HT-29 (cell line): ENCODE measurements at regions not wholly inside any gene's neighbourhood (a gene's known extent, or its start where the extent isn't known, plus 50 kb on each side); places are given as distances from the start of the nearest gene placed in this dataset.

Source experiments
- DNase-seq: peaks from one replicate; pipeline ENCODE4 v3.0.0-alpha.2; 2015; ENCODE audit warnings: low spot score

DNA sequence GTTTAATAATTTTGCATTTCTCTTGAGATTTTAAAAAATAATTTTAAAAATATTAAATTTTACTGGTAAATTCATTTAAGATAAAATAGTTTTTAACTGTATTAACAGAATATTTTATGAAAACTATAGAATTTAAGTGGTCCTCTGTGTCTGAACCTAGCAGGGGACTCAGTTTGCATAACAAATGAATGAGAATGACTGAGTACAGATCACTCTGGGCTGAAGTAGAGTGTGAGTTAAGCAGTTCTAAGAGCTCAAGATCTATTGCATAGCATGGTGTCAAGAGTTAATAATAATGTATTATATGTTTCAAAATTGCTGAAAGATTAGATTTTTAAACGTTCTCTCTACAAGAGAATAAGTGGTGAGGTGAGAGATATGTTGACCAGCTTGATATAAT, 348.3 kb upstream of the SLITRK1 start:
- no peak for DNase-seq

DNA sequence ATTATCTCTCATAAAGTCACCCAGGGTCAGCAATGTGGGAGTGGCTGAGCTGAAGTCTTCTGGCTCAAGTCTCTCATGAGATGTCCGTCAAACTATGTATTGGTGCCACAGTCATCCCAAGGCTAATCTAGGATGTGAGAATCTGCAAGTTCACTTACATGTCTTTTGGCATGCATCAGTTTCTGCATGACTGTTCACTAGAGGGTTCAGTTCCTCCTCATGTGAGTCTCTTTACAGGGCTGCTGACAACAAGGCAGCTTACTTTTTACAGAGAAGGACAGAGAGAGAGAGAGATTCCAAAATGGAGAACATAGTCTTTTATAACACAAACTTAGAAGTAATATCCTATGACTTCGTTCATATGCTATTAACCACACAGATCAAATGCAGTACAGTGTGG, 328.8 kb upstream of the SLITRK1 start:
- DNase-seq: no peak

DNA sequence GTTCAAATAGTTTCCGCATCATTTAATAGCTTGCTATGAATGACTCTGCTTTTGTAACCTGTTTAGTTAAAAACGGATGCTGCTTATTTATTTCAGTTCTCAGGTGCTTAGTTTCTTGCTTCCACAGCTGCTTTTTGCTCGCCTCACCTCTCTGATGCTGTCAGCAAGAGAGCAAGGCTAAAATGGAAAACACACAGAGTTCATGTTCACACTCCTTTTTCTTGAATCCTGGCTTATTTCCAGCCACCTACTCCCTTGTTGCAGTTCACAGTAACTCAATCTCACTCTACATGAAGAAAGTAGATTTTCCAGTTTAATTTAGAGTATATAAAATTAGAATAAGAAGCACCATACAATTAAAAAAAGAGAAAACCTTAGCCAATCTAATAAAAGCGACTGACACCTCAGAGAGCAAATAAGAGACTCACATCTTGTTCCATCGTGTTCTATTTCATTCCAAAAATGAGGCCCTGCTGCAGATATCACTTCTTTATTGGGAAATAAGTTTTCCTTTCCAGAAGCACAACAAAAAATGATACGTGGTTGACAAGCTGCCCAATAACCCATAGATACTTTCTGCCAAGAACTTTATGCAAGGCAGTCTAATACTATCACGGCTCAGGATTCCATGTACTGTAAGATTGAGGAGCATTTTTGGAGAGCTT, 326.1 kb upstream of the SLITRK1 start:
- DNase-seq: no peak

DNA sequence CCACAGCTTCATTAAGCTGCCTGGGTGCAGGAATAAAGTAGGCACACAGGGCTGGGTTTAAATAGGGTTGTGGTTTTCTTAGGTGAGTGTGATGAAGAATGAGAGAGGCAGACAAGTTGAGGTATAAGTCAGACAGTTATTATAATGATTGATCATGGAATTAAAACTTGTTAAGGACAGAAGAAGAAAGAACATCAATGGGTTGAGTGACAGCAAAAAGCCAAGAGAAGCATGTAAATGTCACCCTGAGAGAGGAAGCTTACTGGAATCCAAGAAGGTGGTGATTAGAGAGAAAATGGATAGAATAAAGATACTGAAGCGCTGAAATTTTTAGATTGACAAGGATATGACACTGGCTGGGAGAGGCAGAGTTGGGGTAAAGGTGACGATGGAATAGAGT, 325.2 kb upstream of the SLITRK1 start:
- DNase-seq: no peak

DNA sequence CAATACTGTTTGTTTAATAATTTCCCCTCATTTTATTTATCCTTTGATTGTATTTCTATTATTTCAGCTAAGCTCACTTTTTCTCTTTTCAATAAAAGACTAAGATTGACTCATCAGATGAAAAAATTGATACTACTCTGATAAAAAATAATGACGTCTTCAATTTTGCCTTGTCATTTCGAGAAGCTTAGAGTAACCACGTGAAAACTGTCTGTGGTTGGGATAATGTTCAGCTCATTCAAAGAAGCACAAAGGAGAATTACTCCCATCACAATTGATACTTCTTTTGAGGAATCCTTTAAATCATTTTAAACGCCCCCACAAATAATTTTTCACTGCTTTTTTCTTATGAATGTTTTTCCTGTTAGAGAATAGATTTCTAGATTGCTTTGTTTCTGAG, 318.7 kb upstream of the SLITRK1 start:
- DNase-seq: no peak

DNA sequence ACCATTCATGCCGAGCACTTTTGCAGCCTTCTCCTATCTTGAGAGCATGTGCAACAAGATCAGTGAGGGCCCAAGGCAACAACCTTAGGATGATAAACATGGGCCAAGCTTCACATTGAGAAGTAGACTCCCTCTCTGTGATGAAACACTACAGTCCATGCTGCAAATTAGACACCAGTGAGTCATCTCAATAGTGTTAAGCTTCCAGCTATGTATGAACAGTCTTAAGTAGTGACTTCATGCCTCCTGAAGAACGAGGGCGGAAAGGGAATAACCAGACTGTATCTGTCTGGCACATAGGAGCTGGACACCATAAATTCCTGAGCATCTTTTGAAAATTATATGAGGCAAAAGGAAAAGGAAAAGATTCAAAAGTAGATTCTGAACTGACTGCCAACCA, 309.9 kb upstream of the SLITRK1 start:
- DNase-seq: no peak

DNA sequence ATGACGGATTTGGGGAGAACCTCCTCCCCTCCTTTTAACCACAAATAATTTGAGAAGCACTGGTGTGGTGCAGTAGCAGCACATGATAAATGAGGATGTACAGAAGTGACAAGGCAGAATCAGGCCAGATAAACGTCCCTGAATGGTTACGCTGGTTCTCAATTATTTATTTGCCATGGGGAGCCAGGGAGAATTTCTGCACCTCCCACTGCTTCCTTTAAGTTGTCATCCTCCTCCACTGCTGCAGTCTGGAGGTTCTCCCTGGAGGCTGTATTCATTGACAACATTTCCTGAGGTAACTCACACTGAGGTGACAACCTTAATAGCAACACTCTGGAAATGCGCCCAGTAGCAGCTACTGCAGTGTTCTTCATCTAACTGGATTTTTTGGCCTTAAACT, 308.9 kb upstream of the SLITRK1 start:
- DNase-seq: no peak

DNA sequence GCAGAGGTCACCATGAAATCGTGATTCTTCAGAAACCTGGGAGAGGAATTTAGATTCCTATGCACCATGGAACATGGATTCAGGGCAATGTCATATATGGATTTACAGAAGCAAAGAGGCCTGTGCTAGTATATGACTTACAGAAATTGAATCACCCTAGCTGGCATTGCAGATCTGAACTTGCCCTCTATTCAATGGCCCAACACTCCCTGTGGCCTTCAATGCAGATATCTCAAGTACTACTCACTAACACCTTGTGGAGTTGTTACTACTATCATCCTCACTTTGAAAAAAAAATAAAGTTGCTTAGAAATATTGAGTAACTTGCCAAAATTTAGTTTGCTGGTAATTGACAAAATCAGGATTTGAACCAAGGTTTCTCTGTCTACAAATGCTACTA, 305.4 kb upstream of the SLITRK1 start:
- no peak for DNase-seq

DNA sequence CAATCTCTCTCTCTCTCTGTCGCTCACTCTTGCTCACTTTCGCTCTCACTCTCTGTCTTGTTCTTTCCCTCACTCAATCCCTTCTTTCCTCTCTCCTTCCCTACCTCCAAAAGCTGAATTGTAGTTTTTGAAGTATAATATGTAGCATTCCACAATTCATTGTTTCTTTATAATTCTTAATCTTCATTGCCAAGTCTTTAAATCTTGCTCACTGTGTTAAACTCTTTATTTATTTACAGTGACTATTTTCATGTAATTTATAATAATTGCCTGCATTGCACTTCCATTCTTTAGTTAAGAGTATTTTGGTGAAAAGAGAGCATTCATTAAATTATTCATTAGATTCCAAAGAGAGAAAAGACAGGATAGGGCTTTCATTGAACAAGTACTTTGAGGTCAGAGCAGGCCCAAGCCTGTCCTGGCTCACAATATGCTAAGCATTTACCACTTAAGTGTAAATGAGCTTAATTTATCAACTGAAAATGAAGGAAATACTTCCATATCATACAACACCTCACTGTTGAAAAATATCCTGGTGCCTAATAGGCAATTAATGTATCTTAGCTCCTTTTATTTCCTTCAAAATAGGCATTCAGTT, 257.4 kb upstream of the SLITRK1 start:
- no peak for DNase-seq

DNA sequence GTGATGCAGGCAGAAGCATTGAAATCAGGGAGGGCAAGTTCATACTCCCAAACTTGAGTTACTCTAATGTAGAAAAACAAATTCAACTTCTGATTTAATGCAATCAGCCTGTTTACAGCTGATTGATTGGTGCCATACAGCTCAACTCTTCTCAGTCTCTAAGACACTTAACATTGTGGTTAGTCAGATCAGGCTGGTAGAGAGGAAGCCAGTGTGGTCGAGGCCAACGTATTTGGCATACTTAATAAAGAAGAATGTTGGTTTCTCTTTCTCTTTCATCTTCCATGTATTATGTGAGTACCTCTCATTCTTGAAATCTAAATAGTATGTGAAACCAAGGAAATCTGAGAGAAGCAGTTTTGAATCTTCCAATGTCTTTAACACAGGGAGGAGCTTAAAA, 255.0 kb upstream of the SLITRK1 start:
- no peak for DNase-seq

DNA sequence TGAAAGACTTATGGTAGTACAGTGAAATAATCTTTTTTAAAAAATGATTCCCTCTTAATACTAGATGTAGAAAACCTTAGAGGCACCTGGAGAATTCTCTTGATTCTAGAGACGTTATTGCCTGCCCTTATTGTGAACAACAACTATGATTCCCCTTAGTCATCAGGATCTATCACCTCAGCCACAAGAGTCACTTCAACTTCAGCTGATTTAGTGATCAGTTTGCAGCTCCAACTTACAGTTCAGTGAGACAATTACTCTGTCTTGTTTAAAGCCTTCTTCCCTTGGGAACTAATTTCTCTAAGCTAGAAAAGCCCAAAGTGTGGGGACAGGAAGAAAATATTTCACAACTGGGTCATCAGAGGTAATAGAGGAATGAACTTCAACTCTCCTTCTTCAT, 254.3 kb upstream of the SLITRK1 start:
- DNase-seq: no peak

DNA sequence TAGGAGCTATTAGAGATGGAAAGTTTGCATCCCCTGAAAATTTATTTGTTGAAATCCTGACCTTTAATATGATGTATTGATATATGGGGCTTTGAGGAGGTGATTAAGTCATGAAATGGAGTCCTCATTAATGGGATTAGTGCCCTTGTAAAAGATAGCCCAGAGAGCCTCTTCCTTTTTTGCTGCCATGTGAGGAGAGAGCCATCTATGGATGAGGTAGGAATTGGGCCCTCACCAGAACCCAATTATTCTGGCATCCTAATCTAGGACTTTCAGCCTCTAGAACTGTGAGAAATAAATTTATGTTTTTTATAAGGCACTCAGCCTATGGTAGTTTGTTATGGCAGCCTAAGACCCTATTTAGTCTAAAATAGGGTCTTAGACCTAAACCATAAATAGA, 250.2 kb upstream of the SLITRK1 start:
- no peak for DNase-seq

DNA sequence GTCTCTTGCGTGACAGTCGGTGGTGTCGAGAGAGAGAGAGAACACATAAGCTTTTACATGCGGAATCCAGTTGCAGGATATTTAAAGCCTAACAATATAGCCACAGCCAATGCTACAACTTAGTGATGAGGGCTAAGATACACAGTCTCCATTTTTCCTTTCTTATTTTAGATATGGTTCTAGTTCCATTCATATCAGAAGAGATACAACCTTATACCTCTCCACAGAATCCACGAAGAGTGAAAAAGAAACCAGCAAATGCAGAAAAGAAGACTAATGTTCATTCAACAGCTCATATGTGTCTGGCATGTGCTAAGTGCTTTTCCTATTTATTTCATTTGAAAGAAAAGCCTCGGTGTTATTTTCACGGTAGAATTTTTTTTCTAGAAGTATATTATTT, 249.0 kb upstream of the SLITRK1 start:
- no peak for DNase-seq

DNA sequence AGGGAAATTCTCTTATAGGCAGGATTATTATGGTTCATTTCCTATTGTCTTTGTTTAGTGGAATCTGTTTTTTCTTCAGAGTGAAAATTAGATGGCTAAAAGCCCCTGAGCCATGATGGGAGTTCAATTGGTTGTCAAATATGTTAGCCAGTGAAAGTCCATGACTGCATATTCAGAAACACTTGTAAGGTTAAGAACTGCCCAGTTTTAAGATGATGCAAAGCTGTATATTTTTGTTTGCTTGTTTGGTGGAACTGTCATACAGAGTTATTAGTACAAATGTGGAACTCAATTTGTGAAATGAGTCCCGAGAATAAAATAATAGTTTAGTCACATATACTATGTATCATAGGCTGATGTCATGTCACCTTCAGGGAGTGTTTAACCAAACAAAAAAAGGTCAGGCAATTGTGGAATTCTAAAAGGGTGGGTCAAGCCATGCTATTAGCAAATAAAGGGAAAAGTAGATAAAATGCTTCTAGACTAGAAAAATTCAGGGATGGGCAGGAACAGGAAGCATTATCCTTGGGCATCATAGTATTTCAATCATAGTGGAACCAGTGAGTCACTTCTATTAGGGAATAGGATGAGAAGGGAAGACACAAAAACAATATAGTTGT, 248.3 kb upstream of the SLITRK1 start:
- DNase-seq: no peak

DNA sequence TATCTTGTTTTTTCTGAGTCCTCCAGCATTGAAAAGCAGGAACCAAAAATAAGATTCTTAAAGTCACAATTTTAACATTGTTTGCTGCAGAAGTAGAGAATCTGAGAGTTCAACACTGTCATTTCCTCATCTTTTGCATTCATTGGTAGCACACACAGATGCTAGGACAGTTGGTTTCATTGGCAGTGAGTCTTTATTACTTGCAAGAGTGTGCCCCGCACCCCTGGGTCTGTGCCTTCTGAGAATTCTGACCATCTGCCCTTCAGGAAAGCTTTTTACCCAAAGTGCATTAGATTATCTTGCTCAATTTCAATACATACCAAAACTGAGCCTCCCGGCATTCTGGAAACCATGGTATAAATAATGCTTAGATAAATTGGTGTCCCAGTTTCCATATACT, 247.7 kb upstream of the SLITRK1 start:
- DNase-seq: no peak

DNA sequence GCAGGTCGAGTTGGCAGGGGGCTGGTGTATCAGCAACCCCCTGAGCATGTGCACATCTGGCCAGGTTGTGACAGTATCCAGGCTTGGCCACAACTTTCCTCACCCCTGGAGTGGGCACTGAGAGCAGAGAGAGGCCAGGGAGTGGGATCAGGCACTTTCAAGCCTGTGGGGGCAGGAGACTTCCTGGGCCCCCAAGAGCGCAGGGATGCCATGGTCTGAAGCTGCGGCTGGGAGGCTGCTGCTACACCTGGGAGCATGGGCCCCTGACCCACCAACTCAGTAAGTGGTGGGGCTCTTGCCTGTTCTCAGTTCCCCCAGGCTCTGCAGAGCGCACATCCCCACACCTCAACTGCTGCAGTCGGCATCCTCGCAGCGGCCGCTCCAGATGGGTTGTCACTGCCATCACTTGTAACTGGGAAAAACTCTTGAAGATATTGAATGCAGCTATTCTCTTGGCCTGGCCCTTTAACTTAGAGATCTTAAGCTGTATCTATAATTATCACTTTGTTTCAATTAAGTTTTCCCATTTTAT, 245.4 kb upstream of the SLITRK1 start:
- no peak for DNase-seq

DNA sequence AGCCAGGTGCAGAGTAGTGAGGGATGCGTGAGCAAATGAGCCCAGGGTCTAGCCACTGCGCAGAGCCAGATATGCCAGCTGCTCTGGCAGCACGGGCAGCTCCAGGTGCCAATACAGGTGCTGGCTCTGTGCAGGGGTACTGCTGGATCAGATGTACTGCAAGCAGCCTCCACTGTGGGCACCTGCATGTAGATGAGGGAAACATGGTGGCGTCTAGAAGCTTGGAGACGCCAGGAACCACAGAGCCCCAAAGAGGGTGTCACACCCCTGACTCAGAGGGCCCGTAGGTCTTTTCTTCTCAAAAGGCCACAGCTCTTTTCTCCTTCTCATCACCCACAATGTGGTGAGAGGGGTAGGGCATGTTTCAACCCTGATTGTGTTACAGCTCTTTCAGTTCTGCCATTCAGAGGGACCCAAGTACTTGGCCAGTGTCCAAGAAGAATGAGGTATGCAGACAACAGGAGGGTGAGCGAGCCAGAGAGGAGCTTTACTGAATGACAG, 244.4 kb upstream of the SLITRK1 start:
- no peak for DNase-seq

DNA sequence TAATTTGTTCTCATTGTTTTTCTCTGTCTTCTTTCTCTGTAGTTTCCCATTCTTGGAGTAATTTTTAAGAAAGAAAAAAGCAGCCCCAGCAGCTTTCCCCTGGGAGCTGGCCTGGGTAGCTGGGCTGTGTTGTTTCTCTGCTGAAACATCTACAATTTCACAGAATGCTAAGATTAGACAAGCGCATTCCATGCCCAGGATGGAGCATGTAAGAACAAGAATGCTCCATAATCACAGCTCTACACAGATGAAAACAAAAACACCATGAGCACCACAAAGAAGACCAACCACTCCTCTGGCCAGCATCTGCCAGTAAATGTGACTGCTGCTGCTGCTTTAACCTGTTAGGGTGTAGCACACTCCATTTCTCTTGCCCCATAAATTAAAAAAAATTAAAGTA, 239.2 kb upstream of the SLITRK1 start:
- no peak for DNase-seq

DNA sequence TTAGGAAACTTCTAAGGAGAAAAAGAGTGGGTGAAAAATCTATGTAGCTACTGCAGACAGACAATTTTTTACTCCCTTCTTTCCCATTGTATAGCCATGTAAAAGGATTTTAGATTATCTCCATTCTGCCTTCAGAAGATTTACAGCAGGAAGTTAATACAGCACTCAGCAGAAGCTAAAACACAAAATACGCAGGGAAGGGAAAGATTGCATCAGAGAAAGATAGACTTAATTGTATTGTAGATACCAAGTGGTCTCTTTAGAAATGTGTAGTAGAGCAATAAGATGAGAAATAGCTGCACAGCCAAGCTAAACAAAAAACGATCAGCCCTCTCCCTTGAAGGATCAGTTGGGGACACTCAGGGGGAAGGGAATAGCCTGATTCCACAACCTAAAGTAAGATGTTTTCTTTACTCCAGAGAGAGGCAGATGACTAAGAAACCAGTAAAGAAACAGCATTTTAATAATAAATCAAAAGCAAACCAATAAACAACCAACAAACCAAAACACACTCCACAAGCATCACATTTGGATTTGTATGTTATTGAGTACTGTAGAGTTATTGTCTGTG, 236.7 kb upstream of the SLITRK1 start:
- no peak for DNase-seq

DNA sequence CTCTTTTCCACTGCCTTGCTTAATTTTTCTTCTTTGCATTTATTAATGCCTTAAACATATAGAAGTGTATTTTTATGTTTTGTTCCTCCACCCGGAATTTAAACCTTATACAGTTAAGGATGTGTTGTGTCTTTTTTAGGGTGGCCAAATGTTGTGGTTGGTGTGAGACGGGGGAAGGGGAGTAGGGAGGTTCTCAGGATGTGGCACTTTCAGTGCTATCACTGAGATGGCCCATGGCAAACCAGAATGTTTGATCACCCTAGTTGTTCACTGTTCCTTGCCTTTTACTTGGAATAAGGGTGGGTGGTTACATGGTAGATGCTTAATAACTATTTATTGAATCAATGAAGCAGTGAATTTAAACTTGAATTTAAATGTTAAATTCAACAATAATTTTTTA, 216.0 kb upstream of the SLITRK1 start:
- no peak for DNase-seq

DNA sequence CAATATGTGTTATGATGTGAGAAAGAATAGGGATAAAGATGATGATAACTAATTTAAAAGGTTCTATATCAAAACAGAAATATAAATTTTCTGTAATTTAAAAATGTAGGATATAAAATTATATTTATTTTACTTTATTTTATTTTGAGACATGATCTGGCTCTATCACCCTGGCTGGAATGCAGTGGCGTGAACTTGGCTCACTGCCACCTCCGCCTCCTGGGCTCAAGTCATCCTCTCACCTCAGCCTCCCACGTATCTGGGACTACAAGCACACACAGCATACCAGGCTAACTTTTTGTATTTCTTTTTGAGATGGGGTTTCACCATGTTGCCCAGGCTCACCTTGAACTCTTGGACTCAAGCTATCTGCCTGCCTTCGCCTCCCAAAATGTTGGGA, 214.9 kb upstream of the SLITRK1 start:
- DNase-seq: no peak

DNA sequence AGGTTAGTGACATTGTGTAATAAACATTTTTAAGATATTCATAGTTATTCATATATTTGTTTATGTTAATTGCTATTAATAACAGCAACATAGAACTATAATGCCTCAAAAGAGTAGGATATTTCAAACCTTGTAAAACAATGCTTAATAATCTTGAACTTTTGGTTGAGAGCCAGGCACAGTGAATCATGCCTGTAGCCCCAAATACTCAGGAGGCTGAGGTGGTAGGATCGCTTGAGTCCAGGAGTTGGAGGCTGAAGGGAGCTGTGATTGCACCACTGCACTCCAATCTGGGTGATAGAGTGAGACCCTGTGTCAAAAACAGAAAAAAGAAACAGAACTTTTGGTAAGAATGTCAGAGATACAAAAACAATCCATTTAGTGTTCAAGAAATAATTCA, 213.9 kb upstream of the SLITRK1 start:
- no peak for DNase-seq

DNA sequence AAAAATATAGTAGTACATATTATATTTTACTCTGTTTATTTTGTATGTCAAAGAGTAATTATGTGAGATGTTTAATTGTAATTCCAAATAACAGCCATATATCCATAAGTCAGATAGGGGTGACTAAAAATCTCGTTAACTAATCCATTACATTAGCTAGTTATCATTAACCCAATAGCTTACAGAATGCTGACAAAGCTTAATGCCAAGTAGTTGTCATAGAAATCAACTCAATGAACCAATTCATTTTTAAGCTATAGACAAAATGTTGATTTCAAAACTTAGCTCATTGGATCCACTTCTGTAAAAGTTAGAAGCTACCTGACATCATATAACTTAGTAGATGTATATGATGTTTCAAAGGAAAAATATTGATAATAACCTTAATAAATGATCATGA, 206.7 kb upstream of the SLITRK1 start:
- DNase-seq: no peak
